ENCODE measurements at regions not wholly inside any gene's neighbourhood (a gene's known extent, or its start where the extent isn't known, plus 50 kb on each side); places are given as distances from the start of the nearest gene placed in this dataset.
"Not testable (repeated sequence)": the region's sequence is repeated elsewhere in the genome, so short reads cannot be mapped to it uniquely, and the experiment has no call there.

DNA sequence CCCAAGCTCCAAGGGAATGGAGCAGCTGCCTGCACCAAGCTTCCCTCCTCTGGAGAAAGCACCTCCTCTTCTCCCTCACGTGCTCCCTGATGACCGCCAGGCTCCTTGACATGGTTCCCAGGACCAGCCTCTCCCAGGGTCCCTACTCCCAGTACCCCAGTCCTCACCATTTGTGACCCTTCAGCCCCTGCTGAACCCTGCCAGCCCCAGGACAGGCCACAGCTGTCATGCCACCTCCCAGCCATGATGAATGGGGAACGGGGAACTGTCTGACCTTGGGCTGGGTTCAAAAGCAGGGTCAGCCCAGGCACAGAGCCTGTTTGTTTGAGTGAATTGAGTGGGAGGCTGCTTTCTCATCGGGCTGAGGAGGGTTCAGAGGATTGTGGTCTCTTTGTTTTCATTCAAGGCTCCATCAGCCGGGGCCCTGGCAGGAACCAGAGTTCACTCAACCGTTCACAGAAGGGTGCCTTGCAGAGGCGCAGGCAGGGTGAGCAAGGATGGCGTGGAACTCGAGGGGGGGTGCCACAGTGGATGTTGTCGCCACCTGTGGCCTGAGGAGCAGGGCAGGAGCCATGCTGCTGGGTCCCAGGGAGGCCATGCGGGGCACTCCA is 344.5 kb upstream of the SFSWAP start:
- intact Hi-C loops (cut with DNase I) = no loop called here
- peak in 3 of 10 donors; percentile 4 to 75 (median 49) for DNase-seq

- intact Hi-C loops (cut with DNase I) = not testable (repeated sequence)
- peak in 3 of 10 donors; percentile 0 to 32 (median 2) for DNase-seq
Measured at GRCh38 chr12:131367067-131367982, 343.6 kb upstream of the SFSWAP start.

DNA sequence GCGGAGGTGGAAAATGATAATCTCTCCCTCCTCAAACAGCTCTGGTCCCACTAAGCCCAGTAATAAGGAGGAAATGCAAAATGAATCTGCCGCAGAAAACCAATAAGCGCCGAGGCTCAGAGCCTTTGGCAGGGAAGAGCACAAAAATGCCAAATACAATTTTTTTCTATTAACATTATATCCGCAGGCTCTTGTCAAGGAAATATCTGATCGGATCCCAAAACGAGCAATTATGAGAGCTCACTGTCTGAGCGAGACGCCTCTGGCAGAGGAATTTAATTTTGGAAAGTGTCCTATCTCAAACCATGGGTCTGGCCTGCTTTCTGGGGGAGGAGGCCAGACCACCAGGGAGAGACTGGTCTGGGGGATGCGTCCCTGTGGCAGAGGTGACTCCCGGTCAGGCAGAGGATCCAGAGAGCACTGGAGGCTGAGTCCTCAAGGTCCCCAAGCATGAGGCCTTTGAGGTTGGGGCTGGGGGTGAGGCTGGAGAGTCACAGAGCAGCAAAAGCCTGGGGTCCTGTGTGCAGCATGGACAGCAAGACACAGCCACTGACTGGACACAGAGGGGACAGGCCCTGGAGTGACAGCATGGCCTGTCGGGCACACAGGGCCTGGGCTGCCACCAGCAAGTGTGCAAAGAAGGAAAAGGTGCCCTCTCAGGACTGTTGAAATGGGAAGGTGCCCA is 342.8 kb upstream of the SFSWAP start:
- DNase-seq = peak in 4 of 10 donors; percentile 1 to 56 (median 25)
- intact Hi-C loops (cut with DNase I) = no loop called here

- intact Hi-C loops (cut with DNase I) = no loop called here
- peak in 4 of 10 donors; percentile 1 to 84 (median 38) for DNase-seq
Measured at GRCh38 chr12:131368668-131369071, 342.2 kb upstream of the SFSWAP start.

- intact Hi-C loops (cut with DNase I) = no loop called here
- DNase-seq = peak in 3 of 10 donors; percentile 1 to 74 (median 1)
Measured at GRCh38 chr12:131369094-131369845, 341.6 kb upstream of the SFSWAP start.

DNA sequence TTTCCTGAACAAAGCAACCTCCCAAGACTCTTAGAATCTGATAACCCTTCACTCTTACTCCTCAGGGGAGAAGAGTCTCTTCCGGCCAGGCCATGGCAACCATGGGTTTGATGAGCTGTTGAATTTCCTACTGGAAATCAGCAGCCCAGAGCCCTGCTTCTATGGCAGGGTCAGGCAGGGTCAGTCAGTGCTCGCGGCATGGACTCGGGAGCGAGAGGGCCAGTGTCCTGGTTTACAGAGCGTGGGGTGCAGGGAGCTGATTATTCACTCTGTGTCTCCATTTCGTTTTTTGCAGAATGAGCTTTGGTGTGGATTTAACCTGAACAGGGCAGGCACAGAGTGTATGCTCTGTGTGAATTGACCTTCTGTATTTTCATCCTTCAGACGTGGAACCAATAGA is 340.6 kb upstream of the SFSWAP start:
- peak in 1 of 10 donors; percentile 62 for DNase-seq
- intact Hi-C loops (cut with DNase I) = no loop called here

DNA sequence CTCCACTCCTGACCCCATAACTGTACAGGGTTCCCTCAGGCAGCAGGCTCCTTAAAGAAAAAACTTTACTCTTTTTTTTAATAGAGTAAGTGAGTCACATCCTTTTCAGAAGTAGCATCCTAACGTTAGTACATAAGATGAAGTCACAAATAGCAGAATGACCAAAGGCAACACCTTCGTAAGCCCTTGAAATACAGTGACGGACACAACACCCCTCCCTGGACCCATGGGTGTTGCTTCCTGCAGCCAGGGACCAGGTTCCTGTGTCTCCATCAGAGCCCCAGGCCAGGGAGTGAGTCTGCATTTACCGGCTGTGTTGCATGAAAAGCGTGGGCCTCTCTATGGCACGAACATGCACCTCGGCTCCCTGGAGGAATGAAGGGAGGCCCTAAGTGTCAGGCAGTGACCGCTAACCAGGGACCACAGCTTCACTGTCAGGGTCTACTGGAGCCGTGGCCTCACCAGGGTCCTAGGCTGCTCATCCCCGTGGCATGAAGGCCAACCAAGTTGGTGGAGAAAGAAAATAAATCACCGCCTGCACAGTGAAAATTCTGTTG is 340.0 kb upstream of the SFSWAP start:
- DNase-seq = peak in 1 of 10 donors; percentile 61
- intact Hi-C loops (cut with DNase I) = no loop called here

DNA sequence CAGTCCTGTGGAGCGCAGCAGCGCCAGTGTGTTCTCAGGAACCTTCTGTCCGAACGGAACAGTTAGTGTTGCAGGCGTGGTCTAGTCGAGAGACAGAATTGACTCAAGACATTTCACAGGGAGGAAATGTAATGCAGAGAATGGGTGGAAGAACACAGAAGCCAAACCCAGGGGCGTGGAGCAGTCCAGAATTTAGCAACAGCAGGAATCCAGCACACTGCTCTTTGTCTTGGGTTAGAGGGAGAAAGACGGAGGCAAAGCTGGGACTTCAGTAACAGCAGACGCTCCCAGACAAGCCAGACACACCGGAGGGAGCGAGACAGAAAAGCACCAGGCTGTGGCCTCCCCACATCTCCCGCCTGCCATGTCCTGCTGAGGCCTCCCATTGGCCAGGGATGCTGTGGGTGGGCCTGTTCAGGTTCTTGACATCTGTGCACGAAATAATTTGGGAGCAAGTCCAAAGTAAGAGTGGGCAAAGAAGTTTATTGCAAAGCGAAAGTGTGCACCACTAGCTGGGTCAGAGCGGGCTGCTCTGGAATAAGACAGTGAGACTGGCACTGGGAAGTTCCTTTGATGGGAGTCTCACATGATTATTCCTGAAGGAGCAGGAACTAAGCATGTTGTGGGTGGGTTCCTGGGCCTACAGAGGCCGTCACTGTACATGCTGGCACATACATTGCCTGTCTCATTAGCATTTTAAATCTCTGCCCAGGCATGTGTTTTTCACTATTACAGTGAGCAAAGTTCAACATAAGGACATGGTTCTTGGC is 339.3 kb upstream of the SFSWAP start:
- intact Hi-C loops (cut with DNase I) = no loop called here
- peak in 1 of 10 donors; percentile 55 for DNase-seq

- peak in 1 of 10 donors; percentile 62 for DNase-seq
Measured at GRCh38 chr12:131372171-131372475, 338.8 kb upstream of the SFSWAP start.

DNA sequence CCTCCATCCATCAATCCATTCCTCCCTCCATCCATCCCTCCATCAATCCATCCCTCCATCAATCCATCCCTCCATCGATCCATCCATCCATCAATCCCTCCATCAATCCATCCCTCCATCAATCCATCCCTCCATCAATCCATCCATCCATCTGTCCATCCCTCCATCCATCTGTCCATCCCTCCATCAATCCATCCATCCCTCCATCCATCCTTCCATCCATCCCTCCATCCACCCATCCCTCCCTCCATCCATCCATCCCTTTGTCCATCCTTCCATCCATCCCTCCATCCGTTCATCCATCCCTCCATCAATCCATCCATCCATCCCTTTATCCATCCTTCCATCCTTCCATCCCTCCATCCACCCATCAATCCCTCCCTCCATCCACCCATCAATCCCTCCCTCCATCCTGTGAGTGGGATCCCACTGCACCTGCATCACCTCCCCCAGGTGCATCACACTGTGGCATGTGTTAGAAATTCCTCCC is 338.1 kb upstream of the SFSWAP start:
- intact Hi-C loops (cut with DNase I) = no loop called here
- no peak for DNase-seq

More at GRCh38 chr12:131372171-131372475, 338.8 kb upstream of the SFSWAP start:
- intact Hi-C loops (cut with DNase I) = no loop called here

GRCh38 chr12:131375261-131375971 is 335.5 kb upstream of the SFSWAP start:
- peak in 1 of 10 donors; percentile 53 for DNase-seq
- intact Hi-C loops (cut with DNase I) = no loop called here

DNA sequence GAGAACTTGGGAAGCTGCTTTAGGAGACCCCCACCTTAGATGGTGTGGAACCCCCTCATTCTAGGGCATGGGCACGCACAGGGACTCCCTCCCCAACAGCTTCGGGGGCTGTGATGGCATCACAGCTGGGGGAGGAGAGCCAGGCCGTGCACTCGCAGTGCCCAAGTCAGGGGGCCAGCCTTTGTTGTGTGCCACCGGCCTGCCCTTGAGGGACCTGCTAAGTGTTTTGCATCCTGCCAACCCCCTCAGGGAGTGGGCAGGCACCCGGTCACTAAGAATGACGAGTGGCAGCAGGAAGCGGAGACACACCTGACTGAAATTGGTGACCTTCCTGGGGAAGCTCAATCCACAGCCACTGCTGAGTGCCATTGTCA is 334.9 kb upstream of the SFSWAP start:
- DNase-seq = peak in 2 of 10 donors; percentile 55 to 72

DNA sequence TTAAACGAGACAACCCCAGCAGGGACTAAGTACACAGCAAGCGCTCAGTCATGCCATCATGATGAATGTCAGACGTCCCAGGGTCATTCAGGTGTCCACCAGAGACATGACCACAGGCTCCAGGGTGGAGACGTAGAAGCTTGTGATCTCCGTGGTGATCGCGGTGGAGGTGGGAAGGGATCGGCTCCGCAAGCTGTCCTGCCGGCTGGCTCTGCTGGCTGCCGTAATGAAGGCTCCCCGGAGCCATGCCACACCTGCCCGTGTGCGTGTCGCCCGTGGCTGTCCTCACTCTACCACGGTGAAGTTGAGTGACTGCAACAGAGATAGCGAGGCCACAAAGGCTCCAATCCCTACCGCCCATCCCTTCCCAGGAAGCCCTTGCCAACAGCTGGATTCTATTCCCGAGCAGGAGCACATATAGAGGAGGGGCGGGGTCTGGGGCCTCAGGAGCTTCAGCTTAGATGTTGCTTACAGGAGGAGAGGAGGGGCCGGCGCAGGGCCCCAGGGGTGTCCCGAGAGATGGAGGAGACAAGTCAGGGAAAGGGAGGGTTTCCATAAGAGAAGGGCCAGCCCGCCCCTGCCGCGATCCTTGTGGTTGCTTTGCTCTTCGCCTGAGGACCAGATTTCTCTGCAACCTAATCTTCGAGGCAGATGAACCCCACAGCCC is 332.6 kb upstream of the SFSWAP start:
- intact Hi-C loops (cut with DNase I) = no loop called here
- peak in 2 of 10 donors; percentile 35 to 69 for DNase-seq

More for the DNA sequence above, 334.9 kb upstream of the SFSWAP start:
- intact Hi-C loops (cut with DNase I) = no loop called here

- peak in 2 of 10 donors; percentile 80 to 81 for DNase-seq
- intact Hi-C loops (cut with DNase I) = no loop called here
Measured at GRCh38 chr12:131378861-131379665, 331.8 kb upstream of the SFSWAP start.

DNA sequence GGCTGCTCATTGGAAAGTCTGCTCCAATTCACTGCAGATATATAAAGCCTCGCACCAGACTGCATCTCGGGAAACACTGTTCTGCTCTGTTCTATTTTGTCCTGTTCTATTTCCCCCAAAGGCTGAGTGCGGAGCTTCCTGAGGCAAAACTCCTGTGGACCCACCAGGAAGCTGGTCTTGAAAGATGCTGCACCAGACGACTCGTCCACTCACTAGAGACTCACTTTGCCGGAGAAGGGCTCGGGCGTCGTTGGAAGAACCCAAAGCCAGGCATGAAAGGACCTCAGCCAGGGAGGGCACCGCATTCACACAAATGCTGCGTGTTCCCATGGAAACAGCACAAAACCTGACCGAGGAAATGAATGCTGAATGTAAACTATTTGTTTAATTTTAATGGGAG is 331.2 kb upstream of the SFSWAP start:
- DNase-seq = peak in 4 of 10 donors; percentile 35 to 88 (median 59)
- intact Hi-C loops (cut with DNase I) = no loop called here

GRCh38 chr12:131380220-131380964 is 330.5 kb upstream of the SFSWAP start:
- intact Hi-C loops (cut with DNase I) = no loop called here
- peak in 3 of 10 donors; percentile 17 to 88 (median 82) for DNase-seq
